MM.1S (cell line): ENCODE measurements at regions not wholly inside any gene's neighbourhood (a gene's known extent, or its start where the extent isn't known, plus 50 kb on each side); places are given as distances from the start of the nearest gene placed in this dataset.

Source experiments
- DNase-seq: peaks from one replicate; pipeline ENCODE4 v3.0.0-alpha.2; 2015
- H2AFZ ChIP-seq: fragments of 300-600 bp; sonication (generic); 2 replicates; pipeline ENCODE4 v1.6.0; 2016; ENCODE audit warnings: antibody characterized with exemption, low read length
- H3F3A ChIP-seq: fragments of 300-600 bp; sonication (generic); 2 replicates; pipeline ENCODE4 v1.6.1; 2016; ENCODE audit warnings: mild to moderate bottlenecking, antibody characterized with exemption, low read length, moderate library complexity, mixed read lengths; ENCODE audit not compliant: insufficient read depth
- H3K27ac ChIP-seq: fragments of 300-600 bp; sonication (generic); 2 replicates; pipeline ENCODE4 v1.5.1; 2016; ENCODE audit warnings: mild to moderate bottlenecking, low read length
- H3K27me3 ChIP-seq: fragments of 300-600 bp; sonication (generic); replicated peaks from 2 replicates; pipeline ENCODE4 v1.6.0; 2016; ENCODE audit warnings: low read length; ENCODE audit not compliant: insufficient read depth
- H3K36me3 ChIP-seq: fragments of 300-600 bp; sonication (generic); replicated peaks from 2 replicates; pipeline ENCODE4 v1.6.1; 2016; ENCODE audit warnings: mild to moderate bottlenecking, low read length, mixed read lengths; ENCODE audit not compliant: insufficient read depth
- H3K4me1 ChIP-seq: fragments of 300-600 bp; sonication (generic); 2 replicates; pipeline ENCODE4 v1.6.1; 2016; ENCODE audit warnings: low read length, mixed read lengths
- H3K4me2 ChIP-seq: fragments of 300-600 bp; sonication (generic); 2 replicates; pipeline ENCODE4 v1.6.0; 2016; ENCODE audit warnings: low read depth, low read length
- H3K4me3 ChIP-seq: fragments of 300-600 bp; sonication (generic); 2 replicates; pipeline ENCODE4 v1.5.1; 2016; ENCODE audit warnings: low read length, mixed read lengths
- H3K79me2 ChIP-seq: fragments of 300-600 bp; sonication (generic); 2 replicates; pipeline ENCODE4 v1.6.1; 2016; ENCODE audit warnings: mixed run types, low read length, mixed read lengths
- H3K9ac ChIP-seq: fragments of 300-600 bp; sonication (generic); 2 replicates; pipeline ENCODE4 v1.6.1; 2016; ENCODE audit warnings: low read length, mixed read lengths
- H3K9me2 ChIP-seq: fragments of 300-600 bp; sonication (generic); replicated peaks from 2 replicates; pipeline ENCODE4 v1.6.1; 2016; ENCODE audit warnings: mild to moderate bottlenecking, low read length, mixed read lengths; ENCODE audit not compliant: insufficient read depth
- H3K9me3 ChIP-seq: fragments of 300-600 bp; sonication (generic); replicated peaks from 2 replicates; pipeline ENCODE4 v1.6.1; 2016; ENCODE audit warnings: mild to moderate bottlenecking, low read length, mixed read lengths; ENCODE audit not compliant: insufficient read depth
- H4K20me1 ChIP-seq: fragments of 300-600 bp; sonication (generic); 2 replicates; pipeline ENCODE4 v1.6.1; 2016; ENCODE audit warnings: mild to moderate bottlenecking, low read length, moderate library complexity, mixed read lengths; ENCODE audit not compliant: insufficient read depth
- CTCF ChIP-seq: fragments of 300-600 bp; sonication (generic); IDR thresholded peaks from 2 replicates; pipeline ENCODE4 v1.5.1; 2016; ENCODE audit warnings: antibody characterized with exemption, low read length, mixed read lengths
- EZH2 ChIP-seq: fragments of 300-600 bp; sonication (generic); optimal IDR thresholded peaks from 2 replicates; pipeline ENCODE3; 2017; ENCODE audit warnings: low read depth, mild to moderate bottlenecking, antibody characterized with exemption, low read length, mixed read lengths
- EZH2phosphoT487 ChIP-seq: fragments of 300-600 bp; sonication (generic); IDR thresholded peaks from 2 replicates; pipeline ENCODE4 v1.6.1; 2018; ENCODE audit warnings: antibody characterized with exemption, low read length

GRCh38 chr11:13090228-13090708 is 81.2 kb downstream of the RASSF10 start:
- Histone ChIP-seq H3K9me3 (no peaks in the 10 kb centered on the region), H3K9ac (no peak overlapping the region), H4K20me1 (no peaks in the 10 kb centered on the region), H3K79me2 (no peaks in the 10 kb centered on the region), H3K27ac (no peak overlapping the region), H3K4me2 (no peak overlapping the region), H3K27me3 (no peaks in the 10 kb centered on the region), H3K4me1 (peaks cover 10% of the 10 kb centered on the region), H3K4me3 (no peak overlapping the region), H2AFZ (no peak overlapping the region), H3K9me2 (no peaks in the 10 kb centered on the region), H3K36me3 (no peaks in the 10 kb centered on the region), H3F3A (no peaks in the 10 kb centered on the region)
- TF ChIP-seq EZH2, result no peak
- TF ChIP-seq EZH2phosphoT487, result no peak
- no peak for TF ChIP-seq CTCF
- DNase-seq, result no peak

GRCh38 chr11:13091373-13091772 is 82.3 kb downstream of the RASSF10 start:
- Histone ChIP-seq H3K9me3 (no peaks in the 10 kb centered on the region), H4K20me1 (no peaks in the 10 kb centered on the region), H3K4me1 (peaks cover 10% of the 10 kb centered on the region), H3K27ac (no peak overlapping the region), H3K9ac (no peak overlapping the region), H3K4me2 (0 out of 2 replicates have a peak overlapping the region, but pooled peaks have one; percentile 1), H3K27me3 (no peaks in the 10 kb centered on the region), H3F3A (no peaks in the 10 kb centered on the region), H2AFZ (peak overlapping the region; percentile 41), H3K79me2 (no peaks in the 10 kb centered on the region), H3K4me3 (no peak overlapping the region), H3K36me3 (no peaks in the 10 kb centered on the region), H3K9me2 (0 out of 2 replicates have a peak, but pooled peaks cover 3% of the 10 kb centered on the region)
- TF ChIP-seq CTCF (no peak), EZH2 (no peak), EZH2phosphoT487 (no peak)
- peak; percentile 29 for DNase-seq

- Histone ChIP-seq H3K9me2 (0 out of 2 replicates have a peak, but pooled peaks cover 3% of the 10 kb centered on the region), H3K9me3 (no peaks in the 10 kb centered on the region), H3K4me3 (no peak overlapping the region), H3K36me3 (no peaks in the 10 kb centered on the region), H2AFZ (peak overlapping the region; percentile 41; the same call in 1 of the 2 replicates), H3K4me1 (peaks cover 10% of the 10 kb centered on the region), H3K27me3 (no peaks in the 10 kb centered on the region), H4K20me1 (no peaks in the 10 kb centered on the region), H3F3A (no peaks in the 10 kb centered on the region), H3K27ac (no peak overlapping the region), H3K79me2 (no peaks in the 10 kb centered on the region), H3K4me2 (no peak overlapping the region), H3K9ac (no peak overlapping the region)
- DNase-seq, result no peak
- no peak for TF ChIP-seq EZH2phosphoT487
- no peak for TF ChIP-seq CTCF
- no peak for TF ChIP-seq EZH2
Measured at GRCh38 chr11:13091804-13092203, 82.7 kb downstream of the RASSF10 start.
